Activated CD8-positive, alpha-beta memory T cell treated with anti-CD3 and anti-CD28 coated beads, Interleukin-2, amount 50 U/mL, for 1 hour (primary cell): ENCODE measurements at regions not wholly inside any gene's neighbourhood (a gene's known extent, or its start where the extent isn't known, plus 50 kb on each side); places are given as distances from the start of the nearest gene placed in this dataset.
"Not testable (repeated sequence)": the region's sequence is repeated elsewhere in the genome, so short reads cannot be mapped to it uniquely, and the experiment has no call there.

Experiments used
- DNase-seq: peaks from one replicate; pipeline ENCODE4 v3.0.0-alpha.2; 2020; ENCODE audit errors: extremely low read depth

DNA sequence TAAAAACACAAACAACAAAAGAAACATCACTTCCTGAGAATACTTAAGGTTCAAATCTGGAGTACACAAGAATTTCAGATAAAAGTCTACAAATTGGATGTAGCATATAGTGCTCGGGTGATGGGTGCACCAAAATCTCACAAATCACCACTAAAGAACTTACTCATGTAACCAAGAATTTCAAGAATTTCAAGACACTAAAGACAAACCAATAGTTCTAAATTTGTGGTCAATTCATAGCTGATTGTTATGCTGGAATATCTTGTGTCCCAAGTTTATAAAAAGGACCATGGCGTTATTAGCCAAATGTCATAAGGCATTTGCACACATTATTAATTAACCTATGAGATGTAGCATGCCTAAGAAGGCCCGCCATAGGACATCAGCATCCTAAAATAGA, 1204.1 kb upstream of the AUTS2 start:
- DNase-seq, result no peak

DNA sequence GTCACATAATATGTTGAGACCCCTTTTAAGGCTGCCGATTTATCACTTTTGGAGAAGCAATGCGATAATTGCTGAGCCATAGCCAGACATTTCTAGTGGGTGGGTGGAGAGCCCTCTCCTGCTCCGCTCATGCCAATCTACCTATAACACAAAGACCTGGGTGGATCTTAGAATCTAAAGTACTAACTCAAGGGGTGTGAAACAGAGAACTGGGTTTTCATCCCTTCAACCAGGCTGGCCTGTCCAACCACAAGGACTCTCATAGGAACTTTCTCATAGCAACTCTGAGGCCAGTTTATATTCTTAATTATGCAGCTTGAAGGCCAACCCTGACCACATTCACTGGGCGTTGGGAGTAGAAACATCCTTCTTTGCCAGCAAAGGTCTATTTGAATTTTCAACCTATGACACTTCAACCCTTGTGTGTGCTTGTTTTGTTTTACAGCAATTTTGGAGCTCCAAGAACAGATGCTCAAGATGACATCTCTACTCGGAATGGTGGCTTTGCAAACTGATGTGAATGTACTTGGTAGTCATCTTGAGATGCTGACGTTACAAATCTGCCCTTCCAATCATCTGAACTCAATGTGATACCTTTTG, 1198.2 kb upstream of the AUTS2 start:
- DNase-seq, result no peak

DNA sequence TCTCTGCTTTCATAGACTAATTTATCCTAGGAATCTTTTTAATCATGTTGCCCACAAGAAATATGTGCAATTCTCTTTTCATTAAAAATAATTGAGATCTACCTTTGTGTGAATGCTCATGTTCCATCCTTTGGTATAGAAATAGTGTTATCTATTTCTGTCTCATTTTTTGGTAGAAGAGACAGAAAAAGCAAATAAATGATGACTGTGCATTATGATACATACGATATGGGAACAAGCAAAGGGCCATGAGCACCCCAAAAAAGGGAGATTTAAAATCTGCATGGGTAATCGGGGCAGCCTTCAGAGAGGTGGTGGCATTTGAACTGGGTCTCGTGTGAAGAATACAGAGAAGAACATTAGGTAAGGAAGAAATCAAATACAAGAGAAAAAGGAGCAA, 1197.5 kb upstream of the AUTS2 start:
- DNase-seq, result no peak

DNA sequence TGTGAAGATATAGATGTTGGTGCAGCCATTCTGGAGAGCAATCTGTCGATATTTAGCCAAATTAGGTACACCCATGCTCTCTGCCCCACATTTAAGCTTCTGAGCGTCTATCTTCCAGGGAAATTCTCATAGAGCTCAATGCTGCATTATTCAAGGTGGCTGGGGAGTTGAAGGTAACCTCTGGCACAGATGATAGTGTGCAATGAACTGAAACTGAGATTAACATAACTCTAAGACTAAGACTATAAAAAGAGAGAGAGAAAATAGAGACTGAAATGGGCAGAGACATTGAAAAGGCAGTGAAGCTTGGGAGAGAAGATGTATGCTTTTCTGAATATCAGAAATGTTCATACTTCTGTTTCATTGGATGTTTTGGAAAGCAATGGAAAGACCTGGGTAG, 1197.0 kb upstream of the AUTS2 start:
- no peak for DNase-seq

DNA sequence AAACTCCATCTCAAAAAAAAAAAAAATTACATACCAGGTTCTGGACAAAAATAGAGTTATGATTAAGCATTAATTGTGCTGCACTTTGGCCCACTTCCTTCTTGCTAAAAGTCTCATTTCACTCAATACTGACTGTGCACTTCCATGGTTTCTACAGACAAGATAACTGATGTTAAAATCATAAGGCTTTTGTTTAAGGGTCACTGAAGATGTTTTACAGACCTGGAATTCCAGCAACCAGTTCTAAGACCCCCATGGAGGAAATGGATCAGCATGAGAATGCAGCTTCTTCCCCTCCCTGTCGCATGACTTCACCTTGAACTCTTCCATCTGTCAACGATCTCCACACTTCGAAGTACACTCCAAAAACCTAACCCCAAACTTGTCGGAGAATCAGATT, 1191.8 kb upstream of the AUTS2 start:
- DNase-seq, result no peak

DNA sequence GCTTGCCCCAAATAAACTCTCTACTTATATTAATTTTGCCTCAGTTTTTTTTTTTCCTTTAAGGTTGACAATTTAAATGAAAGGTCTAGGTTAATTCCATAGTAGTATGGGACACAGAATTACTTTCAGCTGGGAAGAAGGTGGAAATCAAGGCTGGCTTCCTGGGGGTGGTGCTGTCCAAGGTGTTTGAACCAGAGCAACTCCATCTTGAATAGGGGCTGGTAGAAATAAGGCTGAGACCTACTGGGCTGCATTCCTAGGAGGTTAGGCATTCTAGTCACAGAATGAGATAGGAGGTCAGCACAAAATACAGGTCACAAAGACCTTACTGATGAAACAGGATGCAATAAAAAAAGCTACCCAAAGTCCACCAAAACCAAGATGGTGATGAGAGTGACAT, 1190.8 kb upstream of the AUTS2 start:
- no peak for DNase-seq

DNA sequence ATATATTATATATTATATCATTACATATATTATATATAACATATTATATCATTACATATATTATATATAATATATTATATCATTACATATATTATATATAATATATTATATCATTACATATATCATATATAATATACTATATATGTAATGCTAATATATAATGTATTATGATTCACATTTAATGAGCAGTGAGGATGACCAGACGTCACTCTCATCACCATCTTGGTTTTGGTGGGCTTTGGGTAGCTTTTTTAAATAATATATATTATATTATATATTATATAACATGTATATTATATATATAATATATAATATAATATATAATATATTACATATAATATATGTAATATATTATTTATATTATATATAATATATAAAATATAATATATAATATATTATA, 1189.4 kb upstream of the AUTS2 start:
- no peak for DNase-seq

DNA sequence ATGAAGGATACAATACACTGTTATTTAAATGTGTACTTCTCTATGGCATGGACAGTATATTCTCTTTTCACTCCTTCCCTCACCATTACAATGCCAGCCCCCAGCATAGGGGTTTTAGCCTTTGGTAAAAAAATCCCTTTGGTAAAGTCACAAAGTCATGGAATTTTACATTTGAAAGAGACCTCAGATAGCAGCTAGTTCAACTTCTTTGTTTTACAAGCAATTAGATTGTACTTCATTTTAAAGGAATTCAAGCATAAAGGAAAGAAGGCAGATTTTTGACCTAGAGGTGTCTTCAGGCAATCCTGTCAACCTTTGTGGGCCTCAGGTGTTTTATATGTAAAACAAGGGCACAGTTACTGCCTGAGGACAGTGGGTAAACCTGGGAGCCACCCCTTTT, 1188.4 kb upstream of the AUTS2 start:
- no peak for DNase-seq

DNA sequence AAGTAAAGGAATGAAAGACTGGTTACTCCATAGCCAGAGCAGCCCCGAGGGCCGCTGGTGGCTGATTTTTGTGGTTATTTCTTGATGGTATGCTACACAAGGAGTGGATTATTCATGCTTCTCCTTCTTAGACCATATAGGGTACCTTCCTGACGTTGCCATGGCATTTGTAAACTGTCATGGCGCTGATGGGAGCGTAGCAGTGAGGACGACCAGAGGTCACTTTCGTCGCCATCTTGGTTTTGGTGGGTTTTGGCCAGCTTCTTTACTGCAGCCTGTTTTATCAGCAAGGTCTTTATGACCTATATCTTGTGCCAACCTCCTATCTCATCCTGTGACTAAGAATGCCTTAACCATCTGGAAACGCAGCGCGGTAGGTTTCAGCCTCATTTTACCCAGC, 1187.6 kb upstream of the AUTS2 start:
- DNase-seq, result not testable (repeated sequence)

DNA sequence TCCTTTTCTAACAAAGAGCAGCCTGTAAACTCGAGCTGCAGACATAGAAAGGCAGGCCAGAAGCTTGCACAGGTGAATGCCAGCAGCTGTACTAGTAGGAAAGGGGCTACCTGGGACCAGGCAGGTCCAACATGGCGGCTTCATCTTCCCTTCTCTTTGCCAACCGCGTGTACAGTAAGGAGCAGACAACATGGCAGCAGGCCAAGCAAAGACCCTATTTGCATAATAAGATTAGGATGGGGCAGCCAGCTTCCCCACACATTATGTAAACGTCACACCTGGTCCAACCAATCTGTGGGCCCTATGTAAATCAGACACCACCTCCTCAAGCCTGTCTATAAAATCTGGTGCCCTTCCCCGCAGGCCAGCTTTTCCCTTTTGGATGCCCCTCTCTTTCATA, 1186.5 kb upstream of the AUTS2 start:
- DNase-seq, result no peak

DNA sequence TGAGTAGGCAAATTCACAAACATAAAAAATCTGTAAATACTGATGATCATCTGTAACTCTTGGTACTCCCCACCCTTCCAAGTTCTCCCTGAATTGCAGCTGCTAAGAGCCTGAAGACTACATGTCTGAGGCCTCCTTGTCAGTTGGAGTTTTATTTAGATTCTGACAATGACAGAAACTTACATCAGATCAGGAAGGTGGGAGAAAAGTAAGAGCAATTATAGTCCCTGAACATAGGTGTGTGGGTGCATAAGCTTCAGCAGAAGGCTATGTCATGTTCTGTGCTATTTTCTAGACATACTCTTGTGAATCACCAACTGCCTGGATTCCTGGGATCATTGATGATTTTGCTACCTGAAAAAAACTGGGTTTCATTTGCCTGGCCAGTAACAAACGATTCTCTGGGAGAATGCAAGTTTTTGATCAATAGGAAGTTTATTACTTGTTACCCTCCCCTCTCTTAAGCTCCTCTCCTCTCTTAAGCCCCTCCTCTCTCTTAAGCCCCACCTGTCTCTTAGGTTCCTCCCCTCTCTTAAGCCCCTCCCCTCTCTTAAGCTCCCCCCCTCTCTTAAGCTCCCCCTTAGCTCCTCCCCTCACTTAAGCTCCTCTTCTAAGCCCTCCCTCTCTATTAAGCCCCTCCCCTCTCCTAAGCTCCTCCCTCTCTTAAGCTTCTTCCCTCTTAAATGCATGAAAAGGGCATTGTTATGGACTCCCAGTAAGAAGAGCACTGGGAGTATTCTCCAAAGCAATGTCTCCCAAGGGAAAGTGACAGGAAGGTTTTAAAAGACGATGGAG, 1183.4 kb upstream of the AUTS2 start:
- DNase-seq, result no peak

DNA sequence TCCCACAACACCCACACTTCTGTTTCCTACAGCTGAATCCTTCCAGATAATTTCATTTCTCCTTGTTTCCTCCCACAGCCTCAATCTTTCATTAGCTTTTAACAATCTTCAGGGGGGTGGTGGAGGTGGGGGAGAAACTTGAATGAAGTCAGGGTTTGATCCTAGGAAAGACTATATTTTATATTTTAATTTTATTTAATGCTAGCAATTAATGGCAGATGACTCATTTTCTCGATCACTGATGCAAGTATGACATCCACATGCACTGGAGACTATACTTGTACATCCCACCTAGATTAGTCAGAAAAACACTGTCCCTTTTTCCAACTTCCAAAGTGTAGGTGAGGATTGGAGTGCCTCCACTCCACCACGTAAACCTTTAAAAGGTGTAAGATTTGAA, 1181.3 kb upstream of the AUTS2 start:
- DNase-seq, result no peak

DNA sequence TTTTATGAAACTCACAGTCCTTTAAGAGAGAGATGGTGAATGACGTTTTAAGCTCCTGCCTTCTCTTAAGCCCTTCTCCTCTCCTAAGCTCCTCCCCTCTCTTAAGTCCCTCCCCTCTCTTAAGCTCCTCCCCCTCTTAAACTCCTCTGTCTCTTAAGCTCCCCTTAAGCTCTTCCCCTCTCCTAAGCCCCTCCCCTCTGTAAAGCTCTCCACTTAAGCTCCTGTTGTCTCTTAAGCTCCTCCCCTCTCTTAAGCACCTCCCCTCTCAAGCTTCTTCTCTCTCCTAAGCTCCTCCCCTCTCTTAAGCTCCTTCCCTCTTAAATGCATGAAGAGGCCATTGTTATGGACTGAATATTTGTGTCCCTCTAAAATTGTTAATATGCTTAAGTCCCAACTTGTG, 1180.6 kb upstream of the AUTS2 start:
- no peak for DNase-seq

DNA sequence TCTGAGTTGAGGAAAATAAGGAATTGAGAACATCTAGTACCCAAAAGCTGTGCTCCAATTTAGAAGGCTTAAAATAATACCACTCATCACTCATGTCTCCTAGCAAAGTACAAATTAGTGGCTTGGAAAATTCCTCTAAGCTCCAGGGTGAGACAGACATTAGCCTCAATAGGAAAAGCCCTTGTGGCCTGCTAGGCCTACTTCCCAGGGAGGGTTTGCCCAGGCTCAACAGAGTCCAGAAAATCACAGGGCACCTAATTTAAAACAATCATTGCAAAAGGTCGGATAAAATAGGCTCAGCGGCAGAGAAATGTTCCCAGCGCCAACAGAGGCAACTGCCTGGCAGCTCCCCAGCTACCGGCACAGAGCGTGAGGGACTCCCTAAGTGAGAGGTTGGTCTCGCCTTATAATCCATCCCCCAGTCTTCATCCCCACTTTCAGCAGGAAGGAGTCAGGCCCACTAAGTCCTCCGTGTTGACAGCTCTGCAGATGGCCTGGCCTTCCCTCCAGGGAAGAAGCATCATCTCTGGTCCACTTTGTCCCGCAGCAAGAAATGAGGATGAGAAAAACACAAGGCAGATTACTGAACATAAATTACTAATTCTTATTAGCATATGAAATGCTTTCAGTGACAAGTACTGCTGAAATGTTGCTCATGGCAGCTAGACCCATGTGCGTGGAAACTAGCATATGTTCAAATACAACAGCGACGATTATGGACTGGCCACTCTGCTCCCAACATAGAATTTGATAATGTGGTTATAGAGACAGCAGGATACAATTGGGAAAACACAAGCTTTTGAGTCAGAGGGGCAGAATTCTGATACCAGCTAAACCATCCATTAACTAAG, 1177.7 kb upstream of the AUTS2 start:
- no peak for DNase-seq

DNA sequence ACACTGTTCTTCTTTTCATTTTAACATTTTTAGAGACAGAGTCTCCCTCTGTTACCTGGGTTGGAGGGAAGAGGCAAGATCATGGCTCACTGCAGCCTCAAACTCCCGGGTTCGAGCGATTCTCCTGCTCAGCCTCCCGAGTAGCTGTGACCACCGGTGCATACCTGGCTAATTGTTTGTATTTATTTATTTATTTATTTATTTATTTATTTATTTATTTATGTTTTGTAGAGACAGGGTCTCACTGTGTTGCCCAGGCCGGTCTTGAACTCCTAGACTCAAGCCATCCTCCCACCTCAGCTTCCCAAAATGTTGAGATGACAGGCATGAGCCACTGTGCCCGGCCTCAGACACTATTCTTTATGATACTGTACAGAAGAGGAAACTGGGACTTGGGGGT, 1176.6 kb upstream of the AUTS2 start:
- no peak for DNase-seq

DNA sequence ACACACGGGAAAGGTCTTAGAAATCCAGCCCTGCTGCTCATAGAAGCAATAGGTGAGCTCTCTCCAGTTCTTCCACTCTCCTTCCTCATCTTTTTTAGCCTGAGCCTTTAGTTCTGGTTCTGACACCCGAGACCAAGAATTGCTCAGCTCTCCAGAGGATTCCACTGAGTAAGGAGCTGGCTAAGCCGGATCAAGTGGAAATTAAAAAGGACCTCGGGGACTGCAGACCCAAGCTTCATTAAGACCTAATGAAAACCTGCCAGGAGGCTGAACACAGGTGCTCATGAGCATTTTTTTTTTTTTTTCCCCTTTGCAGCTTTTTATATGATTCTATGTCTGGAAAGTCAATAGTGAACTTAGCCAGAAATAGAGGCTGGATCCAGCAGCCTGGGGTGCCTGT, 1176.0 kb upstream of the AUTS2 start:
- DNase-seq, result no peak

DNA sequence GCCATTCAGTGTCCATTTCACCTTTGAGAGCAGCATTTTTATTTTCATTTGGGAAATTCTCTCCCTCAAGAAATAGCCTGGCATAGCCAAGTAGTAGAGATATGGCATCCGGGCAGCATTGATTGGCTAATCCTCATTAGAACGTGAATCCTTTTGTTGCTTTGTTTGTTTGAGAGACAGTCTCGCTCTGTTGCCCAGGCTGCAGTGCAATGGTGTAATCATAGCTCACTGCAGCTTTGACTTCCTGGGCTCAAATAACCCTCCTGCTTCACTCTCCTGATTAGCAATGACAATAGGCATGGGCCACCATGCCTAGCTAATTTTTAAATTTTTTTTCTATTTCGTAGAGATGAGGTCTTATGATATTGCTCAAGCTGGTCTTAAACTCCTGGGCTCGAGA, 1174.9 kb upstream of the AUTS2 start:
- no peak for DNase-seq

DNA sequence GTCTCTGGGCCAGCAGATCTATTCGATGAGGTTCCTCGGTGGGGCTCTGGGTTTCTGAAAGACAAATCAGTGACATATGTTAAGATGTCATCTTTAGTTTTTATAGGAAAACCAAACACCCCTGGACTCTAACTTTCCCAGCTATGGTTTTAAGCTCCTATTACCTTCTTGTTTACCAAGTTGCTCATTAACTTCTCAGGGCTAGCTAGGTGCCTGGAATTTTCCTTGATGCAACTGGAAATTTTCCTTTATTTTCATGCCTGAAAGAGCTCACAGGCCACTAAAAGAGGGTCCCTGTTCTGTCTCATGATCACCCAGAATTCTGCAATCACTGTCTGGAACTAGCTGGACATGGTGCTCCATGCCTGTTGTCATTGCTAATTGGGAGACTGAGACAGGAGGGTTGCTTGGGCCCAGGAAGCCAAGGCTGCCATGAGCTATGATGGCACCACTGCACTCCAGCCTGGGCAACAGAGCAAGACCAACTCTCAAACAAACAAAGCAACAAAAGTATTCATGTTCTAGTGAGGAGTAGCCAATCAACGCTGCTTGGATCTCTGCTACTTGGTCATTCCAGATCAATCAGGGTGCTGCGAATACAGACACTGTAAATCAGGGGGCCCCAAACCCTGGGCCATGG, 1173.5 kb upstream of the AUTS2 start:
- DNase-seq, result no peak

DNA sequence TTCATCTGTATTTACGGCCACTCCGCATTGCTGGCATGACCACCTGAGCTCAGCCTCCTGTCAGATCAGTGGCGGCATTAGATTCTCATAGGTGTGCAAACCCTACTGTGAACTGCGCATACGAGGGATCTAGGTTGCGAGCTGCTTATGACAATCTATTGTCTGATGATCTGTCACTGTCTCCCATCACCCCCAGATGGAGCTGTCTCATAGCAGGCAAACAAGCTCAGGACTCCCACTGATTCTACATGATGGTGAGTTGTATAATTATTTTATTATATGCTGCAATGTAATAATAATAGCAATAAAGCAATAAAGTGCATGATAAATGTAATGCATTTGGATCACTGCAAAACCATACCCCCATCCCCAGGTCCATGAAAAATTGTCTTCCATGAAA, 1172.9 kb upstream of the AUTS2 start:
- DNase-seq, result no peak

DNA sequence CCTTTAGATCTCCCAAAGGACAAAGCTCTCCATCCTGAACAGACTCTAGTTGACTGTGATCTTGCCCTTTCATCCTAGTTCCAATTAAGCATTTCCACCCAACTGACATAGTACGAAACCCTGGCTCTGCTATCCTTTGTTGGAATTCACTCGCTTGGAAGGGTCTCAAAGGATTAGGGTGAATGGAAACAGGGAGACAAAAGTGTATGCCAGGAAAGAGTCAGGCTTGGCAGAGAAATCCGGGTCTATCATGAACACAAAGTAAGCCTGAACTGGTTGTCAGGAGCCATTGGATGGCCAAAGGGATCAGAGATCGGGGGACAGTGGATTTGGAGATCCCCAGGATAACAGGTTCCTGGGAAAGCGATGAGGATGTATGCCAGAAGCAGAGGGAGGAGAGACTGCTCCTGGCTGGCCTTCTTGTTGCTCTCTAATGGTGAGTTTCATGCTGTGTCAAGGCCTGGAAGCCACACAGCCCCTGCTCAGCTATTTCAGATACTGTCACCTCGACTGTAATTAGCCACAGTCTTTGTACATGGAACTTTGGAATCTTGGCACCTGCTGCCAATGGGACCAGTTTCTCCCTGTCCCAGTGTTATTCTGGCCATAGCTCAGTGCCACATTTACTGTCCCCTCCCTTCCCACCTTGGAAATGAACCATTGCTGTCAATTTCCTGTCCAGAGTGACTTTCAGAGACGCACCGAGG, 1168.7 kb upstream of the AUTS2 start:
- no peak for DNase-seq

DNA sequence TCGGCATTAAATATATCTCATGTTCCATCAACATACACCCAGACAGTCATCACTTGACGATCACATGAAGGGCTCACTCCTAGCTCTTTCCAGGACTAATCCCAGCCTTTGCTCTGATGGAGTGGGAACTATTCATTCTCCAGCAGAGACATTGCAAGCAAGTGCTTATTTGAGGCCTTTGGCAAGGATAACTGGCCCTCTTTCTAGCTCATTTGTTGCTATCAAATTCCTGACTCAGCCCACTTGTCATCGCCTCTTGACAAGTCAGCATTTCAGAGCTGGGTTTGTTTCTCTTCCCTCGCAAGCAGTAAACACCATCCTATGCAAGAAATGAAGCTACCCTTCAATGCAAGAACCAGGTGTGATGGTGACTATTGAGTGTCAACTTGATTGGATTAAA, 1165.7 kb upstream of the AUTS2 start:
- DNase-seq, result no peak
